GM19467 (cell line): ENCODE measurements at regions not wholly inside any gene's neighbourhood (a gene's known extent, or its start where the extent isn't known, plus 50 kb on each side); places are given as distances from the start of the nearest gene placed in this dataset.

Experiments used
- ATAC-seq: cut with Tn5 transposase; IDR thresholded peaks from one replicate; pipeline ENCODE4 v1.9.1; 2021; ENCODE audit warnings: mild to moderate bottlenecking, moderate library complexity; ENCODE audit not compliant: unreplicated experiment

DNA sequence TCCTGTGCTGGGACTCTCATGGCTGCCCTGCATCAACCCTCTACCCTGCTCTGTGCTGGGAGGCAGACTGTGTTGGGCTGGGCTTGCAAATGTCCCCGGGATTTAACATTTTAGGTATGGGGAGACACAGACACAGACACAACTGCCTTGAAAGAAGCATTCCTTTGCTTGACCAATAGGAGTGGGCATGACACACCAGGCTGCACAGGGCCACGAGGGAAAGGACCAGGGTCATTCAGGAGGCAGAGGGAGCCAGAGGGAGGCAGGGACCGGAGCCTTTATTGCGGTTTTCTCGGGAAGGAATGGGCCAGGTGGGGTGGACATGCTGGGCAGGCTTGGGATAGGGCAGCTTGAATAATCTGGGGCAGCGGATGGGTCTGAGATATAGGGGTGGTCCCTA lies 238.7 kb upstream of the COPS8 start:
- no peak for ATAC-seq

DNA sequence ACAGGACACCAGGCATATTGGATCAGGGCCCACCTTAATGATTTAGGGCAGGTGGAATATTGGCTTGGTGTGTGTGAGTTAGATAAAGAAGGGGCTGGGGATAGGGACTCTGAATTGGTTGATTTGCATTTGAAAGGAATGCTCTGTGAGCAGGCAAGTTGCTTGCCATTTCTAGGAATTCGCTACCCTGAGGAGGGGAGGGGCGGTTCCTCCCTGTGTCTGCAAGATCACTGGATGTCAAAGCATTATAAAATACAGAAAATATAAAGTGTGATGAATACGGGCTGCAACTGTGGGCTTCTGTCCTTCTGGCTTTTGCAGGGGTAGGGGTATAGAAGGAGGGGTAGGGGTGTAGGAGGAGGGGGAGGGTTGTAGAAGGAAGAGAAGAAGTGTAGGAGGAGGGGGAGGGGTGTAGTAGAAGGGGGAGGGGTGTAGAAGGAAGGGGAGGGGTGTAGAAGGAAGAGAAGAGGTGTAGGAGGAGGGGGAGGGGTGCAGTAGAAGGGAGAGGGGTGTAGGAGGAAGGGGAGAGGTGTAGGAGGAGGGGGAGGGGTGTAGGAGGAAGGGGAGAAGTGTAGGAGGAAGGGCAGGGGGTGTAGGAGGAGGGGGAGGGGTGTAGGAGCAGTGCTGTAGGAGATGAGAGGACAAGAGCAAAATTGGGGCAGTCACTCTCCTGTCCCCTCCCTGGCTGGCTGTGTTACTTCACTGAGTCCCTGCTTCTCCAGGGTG lies 238.0 kb upstream of the COPS8 start:
- no peak for ATAC-seq

DNA sequence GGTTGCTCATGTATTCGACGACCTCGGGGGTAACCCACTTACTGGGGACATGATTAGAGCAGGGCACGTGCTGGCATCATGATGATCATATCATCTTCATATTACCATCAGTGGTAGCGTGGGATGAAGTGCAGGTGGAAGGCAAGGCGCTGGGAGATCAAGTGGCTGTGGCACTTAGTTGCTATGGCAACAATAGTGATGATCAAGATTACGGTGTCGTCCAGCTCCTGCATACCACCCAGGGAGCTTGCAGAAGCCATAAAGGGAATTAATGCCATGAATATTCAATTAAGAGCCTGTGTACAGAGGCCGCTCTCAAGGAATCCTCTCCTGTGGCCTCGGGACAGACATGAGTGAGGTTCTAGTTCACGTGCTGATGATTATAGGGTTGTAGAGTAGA lies 237.2 kb upstream of the COPS8 start:
- ATAC-seq = no peak

DNA sequence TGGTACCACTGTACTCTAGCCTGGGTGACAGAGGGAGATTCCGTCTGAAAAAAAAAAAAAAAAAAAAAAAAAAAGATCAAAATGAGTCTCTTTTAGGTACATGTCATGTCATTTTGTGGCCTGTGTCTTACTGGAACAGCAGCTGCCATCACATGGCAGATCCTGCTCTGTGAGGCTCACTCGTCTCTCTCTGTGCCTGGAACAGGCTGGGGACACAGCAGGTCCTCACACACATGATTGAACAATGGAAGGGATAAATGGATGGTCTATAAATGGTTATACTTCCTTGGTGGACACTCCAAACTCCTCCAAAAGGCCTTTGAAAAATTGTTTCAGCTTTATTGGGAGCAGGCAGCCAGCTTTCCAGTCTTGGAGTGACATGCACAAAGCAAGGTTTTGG lies 236.2 kb upstream of the COPS8 start:
- ATAC-seq = no peak

DNA sequence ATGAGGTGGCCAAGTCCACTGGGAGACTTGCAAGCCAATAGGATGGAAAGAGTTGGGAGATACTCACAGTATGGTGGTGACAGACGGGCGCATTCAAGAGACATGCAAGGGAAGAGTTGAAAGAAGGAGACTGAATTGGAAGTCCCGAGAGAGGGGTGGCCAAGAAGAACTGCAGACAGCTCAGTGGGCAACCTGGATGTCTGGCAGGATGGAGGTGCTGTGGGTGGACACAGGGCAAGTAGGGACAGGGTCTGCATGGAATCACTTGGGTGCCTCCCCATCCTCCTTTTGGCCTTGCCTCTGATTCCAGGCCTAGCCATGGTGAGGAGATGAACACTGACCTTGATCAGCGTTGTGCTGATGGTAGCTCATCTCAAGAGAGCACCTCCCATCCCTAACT lies 235.7 kb upstream of the COPS8 start:
- no peak for ATAC-seq

GRCh38 chr2:236851187-236851586 lies 234.5 kb upstream of the COPS8 start:
- no peak for ATAC-seq

DNA sequence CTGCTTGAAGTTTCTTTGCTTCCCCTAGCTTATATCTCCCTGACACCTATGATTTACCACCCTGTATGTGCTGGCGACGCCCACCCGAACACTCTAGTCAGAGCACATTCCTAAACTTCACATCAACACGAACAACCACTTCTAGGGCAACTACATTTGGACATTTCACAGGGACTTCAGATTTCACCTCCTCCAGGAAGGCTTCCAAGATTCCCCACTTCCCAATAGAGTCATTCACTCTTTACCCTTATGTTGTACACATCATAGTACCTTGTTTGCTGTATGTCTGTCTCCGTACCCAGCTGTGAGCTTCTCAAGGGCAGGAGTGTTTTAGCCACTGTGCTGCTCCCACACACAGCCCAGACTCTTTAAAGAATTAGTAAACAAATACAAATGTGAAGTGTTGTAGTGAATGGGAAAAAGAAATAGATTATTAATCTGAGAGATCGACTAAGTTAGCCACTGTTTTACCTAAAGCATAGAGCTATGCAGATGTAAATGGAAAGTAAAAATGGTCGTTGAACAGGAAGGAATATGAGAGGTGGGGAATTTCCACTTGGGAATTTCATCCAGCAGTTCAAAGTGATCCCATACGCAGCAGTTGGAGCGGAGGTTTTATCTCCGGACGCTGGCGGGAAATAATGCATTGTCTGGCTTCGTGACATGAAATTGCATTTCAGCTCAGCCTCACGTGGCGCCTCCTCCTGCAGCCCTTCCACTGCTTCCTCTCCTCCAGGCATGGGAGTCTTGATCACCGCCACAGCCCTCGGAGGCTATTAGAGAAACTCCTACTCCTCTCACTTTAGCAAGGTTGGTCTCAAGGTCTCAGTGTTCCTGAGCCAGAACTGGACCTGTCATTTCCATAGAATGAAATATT lies 233.4 kb upstream of the COPS8 start:
- no peak for ATAC-seq

- ATAC-seq = no peak
Measured at GRCh38 chr2:236852977-236853374, 232.7 kb upstream of the COPS8 start.

GRCh38 chr2:236853585-236854051 lies 232.1 kb upstream of the COPS8 start:
- ATAC-seq = no peak

DNA sequence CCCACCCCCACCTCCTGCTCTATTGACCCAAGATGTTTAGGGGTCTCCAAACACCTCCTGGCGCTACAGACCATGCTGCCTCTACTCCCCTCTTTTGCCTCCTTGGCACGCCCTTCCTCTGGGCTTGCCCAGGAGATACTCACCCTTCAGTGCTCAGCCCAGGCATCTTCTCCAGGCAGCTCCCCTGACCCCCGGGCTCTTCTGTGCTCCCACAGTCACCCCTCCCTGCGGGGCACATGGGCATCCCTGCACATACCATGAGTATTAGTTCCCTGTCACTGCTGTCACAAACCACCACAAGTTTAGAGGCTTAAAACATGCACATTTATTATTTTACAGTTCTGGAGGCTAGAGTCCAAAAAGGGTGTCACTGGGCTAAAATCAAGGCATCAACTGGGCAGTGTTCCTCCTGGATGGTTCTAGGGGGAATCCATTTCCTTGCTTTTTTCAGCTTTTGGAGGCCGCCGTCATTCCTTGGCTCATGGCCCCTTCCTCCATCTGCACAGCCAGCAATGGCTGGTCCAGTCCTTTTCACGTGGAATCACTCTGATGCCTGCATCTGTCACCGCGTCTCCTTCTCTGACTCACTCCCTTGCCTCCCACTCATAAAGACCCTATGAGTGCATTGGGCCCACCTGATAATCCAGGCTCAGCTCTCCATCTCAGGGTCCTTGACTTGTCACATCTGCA lies 230.4 kb upstream of the COPS8 start:
- ATAC-seq = no peak

- no peak for ATAC-seq
Measured at GRCh38 chr2:236855866-236856847, 229.5 kb upstream of the COPS8 start.

DNA sequence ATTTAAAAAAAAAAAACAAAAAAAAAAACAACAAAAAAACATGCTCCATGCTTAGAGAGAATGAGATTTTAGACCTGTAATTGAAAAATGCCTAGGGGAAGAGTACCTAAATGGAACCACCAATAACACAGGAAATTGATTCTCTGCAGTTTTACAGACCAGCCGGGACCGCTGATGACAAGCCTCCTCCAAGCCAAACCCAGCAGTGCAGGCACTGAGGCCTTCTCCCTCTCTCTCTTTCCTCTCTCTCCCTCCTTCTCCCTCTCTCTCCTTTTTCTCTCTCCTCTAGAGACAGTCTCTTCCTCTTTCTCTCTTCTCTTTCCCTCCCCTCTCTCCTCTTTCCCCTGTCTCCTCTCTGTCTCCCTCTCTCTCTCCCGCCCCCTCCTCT lies 228.8 kb upstream of the COPS8 start:
- ATAC-seq = no peak

GRCh38 chr2:236857246-236857645 lies 228.4 kb upstream of the COPS8 start:
- ATAC-seq = no peak

DNA sequence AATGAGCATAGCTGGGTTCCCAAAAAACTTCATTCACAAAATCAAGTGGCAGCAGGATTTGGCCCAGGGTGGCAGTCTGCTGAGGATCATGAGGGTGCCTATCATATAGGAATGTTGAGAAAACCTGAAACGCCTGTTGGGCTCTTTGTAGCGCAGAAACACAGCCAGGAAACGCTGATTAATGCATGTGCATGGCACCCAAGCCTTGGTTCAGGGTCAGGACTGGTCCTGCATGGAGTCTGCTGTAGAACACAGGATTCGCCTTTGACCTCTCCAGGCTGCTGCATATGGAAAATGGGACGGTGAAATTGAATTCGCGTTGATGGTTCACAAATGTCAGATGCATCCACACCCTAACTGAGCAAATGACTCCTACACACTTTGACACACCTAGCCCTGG lies 227.9 kb upstream of the COPS8 start:
- ATAC-seq = no peak

- ATAC-seq = no peak
Measured at GRCh38 chr2:236858661-236859060, 227.0 kb upstream of the COPS8 start.

DNA sequence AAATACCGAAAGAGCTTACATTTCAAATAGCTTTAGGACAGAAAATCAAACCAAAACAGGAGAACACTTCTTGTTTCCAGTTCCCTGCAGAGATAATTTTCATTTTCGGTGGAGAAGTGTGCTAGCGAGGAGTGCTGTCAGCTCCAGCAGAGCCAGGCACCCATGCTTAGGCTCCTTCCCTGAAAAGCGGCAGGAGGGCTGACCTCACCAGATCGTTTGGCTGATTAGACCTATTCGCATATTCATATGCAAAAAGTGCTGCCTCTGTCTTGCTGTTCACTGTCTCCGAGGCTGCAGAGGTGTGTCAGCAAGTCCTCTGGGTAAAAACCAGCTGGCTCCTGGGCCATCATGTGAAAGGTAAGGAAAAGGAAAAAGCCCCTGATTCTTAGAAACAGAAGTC lies 225.8 kb upstream of the COPS8 start:
- ATAC-seq = no peak

- ATAC-seq = no peak
Measured at GRCh38 chr2:236861196-236861875, 224.4 kb upstream of the COPS8 start.

DNA sequence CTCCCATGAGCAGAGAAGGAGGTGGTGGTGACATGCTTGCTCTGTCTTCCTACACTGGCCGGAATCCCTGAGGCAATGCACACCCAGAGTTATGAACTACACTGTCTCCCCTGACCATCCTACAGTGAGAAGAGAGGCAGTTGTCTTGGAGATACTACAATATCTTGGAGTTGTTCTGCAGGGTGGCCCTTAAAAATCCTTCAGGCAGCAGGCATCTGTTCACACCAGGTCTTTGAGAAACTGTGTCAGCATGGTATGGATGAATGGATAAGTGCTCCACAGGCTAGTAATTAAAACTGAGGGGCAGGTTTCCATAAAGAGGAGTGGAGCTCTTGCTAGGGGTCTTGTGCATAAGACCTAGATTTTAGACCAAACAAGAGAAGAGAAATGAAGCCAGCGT lies 223.7 kb upstream of the COPS8 start:
- ATAC-seq = no peak

- no peak for ATAC-seq
Measured at GRCh38 chr2:236862526-236862925, 223.2 kb upstream of the COPS8 start.
